IMR-90 (cell line): ENCODE measurements at regions not wholly inside any gene's neighbourhood (a gene's known extent, or its start where the extent isn't known, plus 50 kb on each side); places are given as distances from the start of the nearest gene placed in this dataset.

Source experiments
- ATAC-seq: fragments of 200-7000 bp; cut with Tn5 transposase; 2 replicates; pipeline ENCODE4 v1.9.1; 2020; ENCODE audit warnings: low read depth, mild to moderate bottlenecking, moderate library complexity
- BruUV-seq: library from RNA; stranded (reverse); fragments of 400-500 nt; replicated peaks from 2 replicates; lab custom pipeline; 2021; lab: Mats Ljungman, UMichigan
- CTCF ChIA-PET: fragments of 300-600 bp; formaldehyde crosslinking; extraction: SDS; loops from one replicate; lab custom pipeline; 2021; ENCODE audit warnings: antibody characterized with exemption; lab: Yijun Ruan, JAX
- POLR2A ChIA-PET: fragments of 300-600 bp; sonication (Branson Sonifier 250); formaldehyde crosslinking; loops from one replicate; lab custom pipeline; 2022; ENCODE audit warnings: antibody characterized with exemption; ENCODE audit not compliant: unreplicated experiment; lab: Charles Lee
- DNase-seq: peaks from one replicate; pipeline ENCODE4 v3.0.0; 2013
- H2AFZ ChIP-seq: replicated peaks from 2 replicates; pipeline ENCODE3; 2013; ENCODE audit warnings: low read length, mild to moderate bottlenecking; ENCODE audit not compliant: poor library complexity
- H2AK5ac ChIP-seq: 2 replicates; pipeline ENCODE4 v1.6.1; 2013; ENCODE audit warnings: low read depth, low read length, inconsistent platforms
- H2AK9ac ChIP-seq: replicated peaks from 2 replicates; pipeline ENCODE3; 2013; ENCODE audit warnings: mild to moderate bottlenecking, low read depth, low read length, moderate library complexity; ENCODE audit not compliant: poor library complexity
- H2BK120ac ChIP-seq: 2 replicates; pipeline ENCODE4 v1.6.1; 2013; ENCODE audit warnings: low read depth, low read length, inconsistent platforms
- H2BK15ac ChIP-seq: 3 replicates; pipeline ENCODE4 v1.6.1; 2013; ENCODE audit warnings: low read depth, low read length, inconsistent platforms
- H2BK20ac ChIP-seq: 2 replicates; pipeline ENCODE4 v1.6.1; 2013; ENCODE audit warnings: low read depth, mild to moderate bottlenecking, inconsistent platforms, low read length, moderate library complexity
- H2BK5ac ChIP-seq: 2 replicates; pipeline ENCODE4 v1.6.1; 2013; ENCODE audit warnings: mild to moderate bottlenecking, low read depth, low read length, inconsistent platforms; ENCODE audit not compliant: poor library complexity, severe bottlenecking
- H3K14ac ChIP-seq: replicated peaks from 2 replicates; pipeline ENCODE4 v1.6.1; 2013; ENCODE audit warnings: low read depth, low read length, inconsistent platforms
- H3K18ac ChIP-seq: 2 replicates; pipeline ENCODE4 v1.6.1; 2013; ENCODE audit warnings: low read depth, low read length, control low read depth
- H3K23ac ChIP-seq: 2 replicates; pipeline ENCODE4 v1.6.1; 2013; ENCODE audit warnings: low read depth, low read length, inconsistent platforms
- H3K27ac ChIP-seq: 2 replicates; pipeline ENCODE4 v1.5.1; 2013; ENCODE audit warnings: mild to moderate bottlenecking, control low read depth, low read length; ENCODE audit not compliant: insufficient read depth
- H3K27me3 ChIP-seq: 2 replicates; pipeline ENCODE4 v1.6.1; 2013; ENCODE audit warnings: low read length; ENCODE audit not compliant: control insufficient read depth, insufficient read depth
- H3K36me3 ChIP-seq: 2 replicates; pipeline ENCODE4 v1.6.1; 2013; ENCODE audit warnings: low read length, mixed read lengths; ENCODE audit not compliant: control insufficient read depth, insufficient read depth
- H3K4ac ChIP-seq: 2 replicates; pipeline ENCODE4 v1.6.1; 2013; ENCODE audit warnings: low read depth, low read length, inconsistent platforms
- H3K4me1 ChIP-seq: 2 replicates; pipeline ENCODE4 v1.6.1; 2013; ENCODE audit warnings: low read length, mixed read lengths; ENCODE audit not compliant: control insufficient read depth, insufficient read depth
- H3K4me2 ChIP-seq: 2 replicates; pipeline ENCODE4 v1.6.1; 2013; ENCODE audit warnings: low read depth, mild to moderate bottlenecking, control low read depth, low read length, moderate library complexity
- H3K4me3 ChIP-seq: 2 replicates; pipeline ENCODE4 v1.5.1; 2013; ENCODE audit warnings: low read depth, mild to moderate bottlenecking, control low read depth, low read length, moderate library complexity; ENCODE audit not compliant: insufficient read depth
- H3K56ac ChIP-seq: 2 replicates; pipeline ENCODE4 v1.6.1; 2013; ENCODE audit warnings: low read length, inconsistent platforms; ENCODE audit not compliant: insufficient read depth; ENCODE audit errors: extremely low read depth
- H3K79me1 ChIP-seq, 2 experiments: 2 replicates each; pipeline ENCODE4 v1.6.1; 2013; ENCODE audit warnings: low read length in 2 of 2, inconsistent platforms in 1 of 2, low read depth in 1 of 2
- H3K9ac ChIP-seq: 2 replicates; pipeline ENCODE4 v1.6.1; 2013; ENCODE audit warnings: low read depth, low read length, control low read depth
- H3K9me1 ChIP-seq: 2 replicates; pipeline ENCODE4 v1.6.1; 2013; ENCODE audit warnings: low read length, inconsistent platforms; ENCODE audit not compliant: insufficient read depth
- H3K9me3 ChIP-seq: 2 replicates; pipeline ENCODE4 v1.6.1; 2013; ENCODE audit warnings: low read length; ENCODE audit not compliant: control insufficient read depth, insufficient read depth
- H4K20me1 ChIP-seq: 2 replicates; pipeline ENCODE4 v1.6.1; 2013; ENCODE audit warnings: low read length, inconsistent platforms; ENCODE audit not compliant: insufficient read depth
- H4K5ac ChIP-seq: 2 replicates; pipeline ENCODE4 v1.6.1; 2013; ENCODE audit warnings: mild to moderate bottlenecking, low read depth, low read length, control low read depth
- H4K8ac ChIP-seq, 2 experiments: 2 replicates each; pipeline ENCODE4 v1.6.1; 2013; ENCODE audit warnings: low read depth in 2 of 2, low read length in 2 of 2, control low read depth in 1 of 2, inconsistent platforms in 1 of 2
- H4K91ac ChIP-seq: 2 replicates; pipeline ENCODE4 v1.6.1; 2013; ENCODE audit warnings: low read depth, low read length, inconsistent platforms; ENCODE audit not compliant: insufficient read depth
- BHLHE40 ChIP-seq: fragments of 150-350 bp; IDR thresholded peaks from 2 replicates; pipeline ENCODE4 v1.6.1; 2016; ENCODE audit warnings: mild to moderate bottlenecking, low read depth, low read length
- CEBPB ChIP-seq: IDR thresholded peaks from 2 replicates; pipeline ENCODE4 v1.6.1; 2012; ENCODE audit warnings: low read depth, low read length, improper control_type of control experiment
- CHD1 ChIP-seq: IDR thresholded peaks from 2 replicates; pipeline ENCODE4 v1.6.1; 2012; ENCODE audit warnings: low read depth, low read length, improper control_type of control experiment
- ELK1 ChIP-seq: fragments of 150-350 bp; IDR thresholded peaks from 2 replicates; pipeline ENCODE4 v1.6.1; 2016; ENCODE audit warnings: low read depth, mild to moderate bottlenecking, low read length, moderate library complexity, borderline replicate concordance
- FOS ChIP-seq: fragments of 150-350 bp; IDR thresholded peaks from 2 replicates; pipeline ENCODE4 v1.6.1; 2016; ENCODE audit warnings: low read depth, low read length
- MAFK ChIP-seq: IDR thresholded peaks from 2 replicates; pipeline ENCODE4 v1.6.1; 2012; ENCODE audit warnings: low read depth, low read length, improper control_type of control experiment
- MAZ ChIP-seq: IDR thresholded peaks from 2 replicates; pipeline ENCODE4 v1.6.1; 2012; ENCODE audit warnings: low read depth, mild to moderate bottlenecking, low read length, improper control_type of control experiment, moderate library complexity, borderline replicate concordance
- MXI1 ChIP-seq: IDR thresholded peaks from 2 replicates; pipeline ENCODE4 v1.6.1; 2012; ENCODE audit warnings: low read depth, mild to moderate bottlenecking, low read length, moderate library complexity, borderline replicate concordance
- NFE2L2 ChIP-seq: fragments of 150-350 bp; IDR thresholded peaks from 2 replicates; pipeline ENCODE4 v1.6.1; 2016; ENCODE audit warnings: low read depth, mild to moderate bottlenecking, low read length
- POLR2A ChIP-seq: IDR thresholded peaks from 2 replicates; pipeline ENCODE4 v1.6.1; 2012; ENCODE audit warnings: mild to moderate bottlenecking, low read depth, low read length
- RAD21 ChIP-seq: IDR thresholded peaks from 2 replicates; pipeline ENCODE4 v1.6.1; 2012; ENCODE audit warnings: low read length, improper control_type of control experiment
- RCOR1 ChIP-seq: IDR thresholded peaks from 2 replicates; pipeline ENCODE4 v1.6.1; 2012; ENCODE audit warnings: mild to moderate bottlenecking, low read length, improper control_type of control experiment; ENCODE audit not compliant: insufficient replicate concordance
- RFX5 ChIP-seq: IDR thresholded peaks from 2 replicates; pipeline ENCODE4 v1.8.0; 2012; ENCODE audit warnings: low read depth, mild to moderate bottlenecking, low read length, moderate library complexity
- SMC3 ChIP-seq: fragments of 150-350 bp; IDR thresholded peaks from 2 replicates; pipeline ENCODE4 v1.6.1; 2016; ENCODE audit warnings: low read depth, mild to moderate bottlenecking, antibody characterized with exemption, low read length, moderate library complexity
- WGBS, 2 experiments: methylation state at CpG; one replicate each; pipeline versions ENCODE4 v1.1.5 to v1.1.7; 2013; ENCODE audit warnings: missing lambda C conversion rate in 2 of 2; ENCODE audit not compliant: insufficient read length in 1 of 2; ENCODE audit errors: extremely low coverage in 2 of 2; 5-methylcytosine and 5-hydroxymethylcytosine counted together
- dilution Hi-C: fragments of 300-500 bp; cut with HindIII; formaldehyde crosslinking; loops from one replicate; pipeline ENCODE4 v1.14.3; 2018; ENCODE audit warnings: low sequenced_read_pairs; ENCODE audit not compliant: unreplicated experiment
- in situ Hi-C: fragments of 300-500 bp; cut with MboI; formaldehyde crosslinking; loops from 3 replicates; pipeline ENCODE4 v1.14.3; 2019; ENCODE audit warnings: low sequenced_read_pairs, inconsistent platforms, mixed read lengths
- intact Hi-C: fragments of 100-400 bp; cut with micrococcal nuclease; formaldehyde crosslinking; loops from 2 replicates; pipeline ENCODE4 v1.10.0; 2022
- TF ChIP-seq, protein P1 (sequence below): conservative IDR thresholded peaks from 2 replicates; pipeline ENCODE4 v1.5.1; 2012; ENCODE audit warnings: mild to moderate bottlenecking, low read depth, low read length, improper control_type of control experiment
- TF ChIP-seq, protein P2 (sequence below): fragments of 150-350 bp; IDR thresholded peaks from 2 replicates; pipeline ENCODE4 v1.6.1; 2017; ENCODE audit warnings: mild to moderate bottlenecking, antibody characterized with exemption, low read length, low read depth

- Histone ChIP-seq H3K4ac (no peak overlapping the region), H2BK20ac (no peak overlapping the region), H2AK9ac (no peak overlapping the region), H3K9me1 (0 out of 2 replicates have a peak, but pooled peaks cover 3% of the 10 kb centered on the region), H3K27me3 (no peaks in the 10 kb centered on the region), H3K4me3 (no peak overlapping the region), H2BK15ac (no peak overlapping the region), H3K36me3 (no peaks in the 10 kb centered on the region), H3K23ac (no peak overlapping the region), H2BK120ac (no peak overlapping the region), H3K79me1 (no peaks in the 10 kb centered on the region), H2AK5ac (no peak overlapping the region), H2AFZ (no peak overlapping the region), H4K20me1 (no peaks in the 10 kb centered on the region), H4K8ac (no peak overlapping the region), H2BK5ac (no peak overlapping the region), H3K14ac (no peak overlapping the region), H3K56ac (no peak overlapping the region), H3K9me3 (no peaks in the 10 kb centered on the region), H4K91ac (no peak overlapping the region), H3K9ac (no peak overlapping the region), H4K5ac (no peak overlapping the region), H3K18ac (no peak overlapping the region), H3K4me2 (peak overlapping the region; percentile 11; the same call in 1 of the 2 replicates), H3K27ac (no peak overlapping the region), H3K4me1 (peaks cover 11% of the 10 kb centered on the region)
- 67% methylated on average over 1 of the region's 3 CpGs; no CpG with 5 or more reads in 1 of the 2 experiments for WGBS, 2 experiments
- ChIA-PET CTCF (interaction anchor here (0.6 kb wide), 1 partner anchor 1705 kb away, joined by 4 read pairs; no protein-coding TSS in a partner anchor), POLR2A (no interaction called here)
- in situ Hi-C loops = no loop called here
- no peak for ATAC-seq
- BruUV-seq = no TSS peak
- DNase-seq = no peak
- TF ChIP-seq MXI1 = no peak
- no peak for TF ChIP-seq ELK1
- no peak for TF ChIP-seq RFX5
- TF ChIP-seq CHD1 = no peak
- no peak for TF ChIP-seq BHLHE40
- no peak for TF ChIP-seq CEBPB
- no peak for TF ChIP-seq NFE2L2
- no peak for TF ChIP-seq FOS
- no peak for TF ChIP-seq RCOR1
- no peak for TF ChIP-seq RAD21
- TF ChIP-seq, protein P1, sequence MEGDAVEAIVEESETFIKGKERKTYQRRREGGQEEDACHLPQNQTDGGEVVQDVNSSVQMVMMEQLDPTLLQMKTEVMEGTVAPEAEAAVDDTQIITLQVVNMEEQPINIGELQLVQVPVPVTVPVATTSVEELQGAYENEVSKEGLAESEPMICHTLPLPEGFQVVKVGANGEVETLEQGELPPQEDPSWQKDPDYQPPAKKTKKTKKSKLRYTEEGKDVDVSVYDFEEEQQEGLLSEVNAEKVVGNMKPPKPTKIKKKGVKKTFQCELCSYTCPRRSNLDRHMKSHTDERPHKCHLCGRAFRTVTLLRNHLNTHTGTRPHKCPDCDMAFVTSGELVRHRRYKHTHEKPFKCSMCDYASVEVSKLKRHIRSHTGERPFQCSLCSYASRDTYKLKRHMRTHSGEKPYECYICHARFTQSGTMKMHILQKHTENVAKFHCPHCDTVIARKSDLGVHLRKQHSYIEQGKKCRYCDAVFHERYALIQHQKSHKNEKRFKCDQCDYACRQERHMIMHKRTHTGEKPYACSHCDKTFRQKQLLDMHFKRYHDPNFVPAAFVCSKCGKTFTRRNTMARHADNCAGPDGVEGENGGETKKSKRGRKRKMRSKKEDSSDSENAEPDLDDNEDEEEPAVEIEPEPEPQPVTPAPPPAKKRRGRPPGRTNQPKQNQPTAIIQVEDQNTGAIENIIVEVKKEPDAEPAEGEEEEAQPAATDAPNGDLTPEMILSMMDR = no peak
- TF ChIP-seq, protein P2, sequence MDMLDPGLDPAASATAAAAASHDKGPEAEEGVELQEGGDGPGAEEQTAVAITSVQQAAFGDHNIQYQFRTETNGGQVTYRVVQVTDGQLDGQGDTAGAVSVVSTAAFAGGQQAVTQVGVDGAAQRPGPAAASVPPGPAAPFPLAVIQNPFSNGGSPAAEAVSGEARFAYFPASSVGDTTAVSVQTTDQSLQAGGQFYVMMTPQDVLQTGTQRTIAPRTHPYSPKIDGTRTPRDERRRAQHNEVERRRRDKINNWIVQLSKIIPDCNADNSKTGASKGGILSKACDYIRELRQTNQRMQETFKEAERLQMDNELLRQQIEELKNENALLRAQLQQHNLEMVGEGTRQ = no peak
- no peak for TF ChIP-seq POLR2A
- no peak for TF ChIP-seq MAFK
- no peak for TF ChIP-seq SMC3
- TF ChIP-seq MAZ = no peak
- intact Hi-C loops = no loop called here
- dilution Hi-C loops = no loop called here
Observed at GRCh38 chr3:23735062-23735461, 70.7 kb upstream of the UBE2E1 start.
